DMS79 treated with DMSO at 0.1 percent for 48 hours (cell line): ENCODE measurements at regions not wholly inside any gene's neighbourhood (a gene's known extent, or its start where the extent isn't known, plus 50 kb on each side); places are given as distances from the start of the nearest gene placed in this dataset.

ENCODE experiments used
- DNase-seq: peaks from one replicate; lab custom pipeline; 2025; lab: John Stamatoyannopoulos, UW

GRCh38 chr2:51650769-51651168 is 618.8 kb upstream of the NRXN1 start:
- no peak for DNase-seq

GRCh38 chr2:51649366-51649765 is 617.4 kb upstream of the NRXN1 start:
- DNase-seq = no peak

GRCh38 chr2:51638811-51639210 is 606.9 kb upstream of the NRXN1 start:
- DNase-seq = no peak

DNA sequence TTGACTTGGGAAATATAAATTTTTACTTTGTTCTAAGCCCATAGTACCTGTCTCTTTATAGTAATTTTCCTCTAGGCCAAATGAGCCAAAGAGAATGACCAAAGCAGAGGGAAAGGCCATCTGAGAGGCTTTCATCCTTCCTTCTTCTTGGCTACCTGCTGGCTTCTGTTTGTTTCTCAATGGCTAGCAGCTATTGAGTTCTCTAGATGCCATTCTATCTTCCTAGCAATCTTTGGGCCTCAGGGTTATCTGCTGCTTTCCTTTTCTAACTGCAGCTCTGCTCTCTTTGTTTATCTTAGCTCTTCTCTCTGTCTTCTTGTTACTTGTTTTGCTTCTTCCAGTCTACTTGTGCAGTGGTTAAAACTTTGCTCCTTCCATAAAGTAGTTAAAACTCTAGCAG is 601.1 kb upstream of the NRXN1 start:
- DNase-seq = no peak

DNA sequence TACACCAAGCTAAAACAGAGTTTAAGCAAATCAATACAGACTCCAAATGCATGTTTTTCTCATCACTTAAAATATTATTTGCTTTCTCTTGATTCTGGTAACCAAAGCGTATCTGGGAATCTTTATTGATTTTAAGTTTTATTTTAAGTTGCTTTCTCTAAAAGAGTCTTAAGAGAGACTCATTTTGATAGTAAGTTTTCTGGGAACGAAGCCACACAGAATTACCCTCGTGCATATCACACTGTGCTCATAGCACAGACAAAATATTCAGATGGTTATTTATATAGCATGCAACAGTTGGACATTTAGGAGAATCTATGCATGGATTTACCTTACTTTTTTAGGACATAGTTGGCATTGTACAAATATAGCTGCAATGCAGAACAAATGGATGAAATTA is 597.5 kb upstream of the NRXN1 start:
- no peak for DNase-seq

- no peak for DNase-seq
Measured at GRCh38 chr2:51628917-51629316, 597.0 kb upstream of the NRXN1 start.

DNA sequence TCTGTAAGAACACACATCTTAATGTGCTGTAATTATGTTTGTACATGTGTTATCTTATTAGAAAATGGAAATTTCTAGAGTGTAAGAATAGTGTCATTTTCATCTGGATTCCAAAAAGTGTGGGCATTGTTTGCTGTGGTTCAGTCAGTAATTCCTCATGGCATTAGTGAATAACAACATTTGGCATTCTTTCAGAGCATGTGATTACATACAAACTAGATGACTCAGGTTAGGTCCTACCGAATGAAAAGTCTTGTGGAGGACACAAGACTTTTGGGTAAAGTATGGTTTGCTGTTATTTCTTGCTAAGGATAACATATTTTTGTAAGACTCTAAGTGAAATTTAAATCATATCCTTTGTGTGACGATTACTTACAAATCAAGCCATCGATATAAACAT is 593.1 kb upstream of the NRXN1 start:
- no peak for DNase-seq

GRCh38 chr2:51620796-51621195 is 588.9 kb upstream of the NRXN1 start:
- DNase-seq = no peak

GRCh38 chr2:51619961-51620360 is 588.0 kb upstream of the NRXN1 start:
- DNase-seq = no peak

- no peak for DNase-seq
Measured at GRCh38 chr2:51612387-51612786, 580.5 kb upstream of the NRXN1 start.

DNA sequence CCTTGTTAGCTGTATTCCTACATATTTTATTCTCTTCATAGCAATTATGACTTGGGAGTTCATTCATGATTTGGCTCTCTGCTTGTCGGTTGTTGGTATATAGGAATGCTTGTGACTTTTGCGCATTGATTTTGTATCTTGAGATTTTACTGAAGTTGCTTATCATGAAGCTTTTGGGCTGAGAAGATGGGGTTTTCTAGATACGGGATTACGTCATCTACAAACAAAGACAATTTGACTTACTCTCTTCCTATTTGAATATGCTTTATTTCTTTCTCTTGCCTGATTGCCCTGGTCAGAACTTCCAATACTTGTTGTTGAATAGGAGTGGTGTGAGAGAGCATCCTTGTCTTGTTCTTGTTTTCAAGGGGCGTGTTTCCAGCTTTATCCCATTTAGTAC is 569.8 kb upstream of the NRXN1 start:
- DNase-seq = no peak

GRCh38 chr2:51597086-51597485 is 565.2 kb upstream of the NRXN1 start:
- no peak for DNase-seq

DNA sequence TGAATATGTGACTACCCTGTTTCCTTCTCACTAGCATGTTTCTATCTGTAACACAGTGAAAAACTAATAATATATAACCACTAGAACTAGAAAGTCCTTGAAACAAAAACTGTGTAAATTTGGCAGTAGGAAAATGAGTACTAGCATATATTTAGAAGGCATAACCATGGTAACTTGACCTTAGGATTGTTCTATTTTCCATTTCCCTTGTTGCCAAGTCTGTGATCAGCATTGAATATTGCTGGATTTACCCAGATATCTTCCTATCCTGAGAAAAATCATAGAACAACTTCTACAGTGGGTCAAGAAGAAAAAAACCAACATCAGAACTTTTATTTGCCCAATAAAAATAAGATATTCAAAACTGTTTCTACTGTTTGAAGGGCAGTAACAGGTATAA is 563.9 kb upstream of the NRXN1 start:
- no peak for DNase-seq

DNA sequence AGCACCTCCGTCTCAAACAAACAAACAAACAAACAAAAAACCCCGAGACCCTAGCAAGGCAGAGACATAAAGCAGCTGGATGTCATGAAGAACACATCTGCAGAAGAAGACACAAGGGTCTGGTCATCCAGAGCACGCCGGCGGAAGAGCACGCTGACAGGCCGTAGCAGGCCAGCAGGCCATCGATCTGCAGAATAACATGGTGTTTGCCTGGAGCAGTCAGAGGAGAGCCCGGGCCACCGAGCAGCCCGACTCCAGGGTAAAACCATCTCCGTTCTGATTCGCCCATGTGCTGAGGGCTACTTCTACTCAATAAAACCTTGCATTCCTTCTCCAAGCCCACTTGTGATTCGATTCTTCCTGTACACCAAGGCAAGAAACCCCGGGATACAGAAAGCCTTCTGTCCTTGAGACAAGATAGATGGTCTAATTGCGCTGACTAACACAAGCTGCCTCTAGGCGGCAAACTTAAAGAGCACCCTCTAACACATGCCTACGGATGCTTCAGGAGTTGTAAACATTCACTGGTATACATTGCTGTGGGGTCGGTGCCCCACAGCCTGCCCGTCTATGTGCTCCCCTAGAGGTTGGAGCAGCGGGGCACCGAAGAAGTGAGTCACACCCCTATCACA is 549.8 kb upstream of the NRXN1 start:
- no peak for DNase-seq

GRCh38 chr2:51579412-51579811 is 547.5 kb upstream of the NRXN1 start:
- no peak for DNase-seq

GRCh38 chr2:51575181-51575580 is 543.2 kb upstream of the NRXN1 start:
- DNase-seq = no peak

DNA sequence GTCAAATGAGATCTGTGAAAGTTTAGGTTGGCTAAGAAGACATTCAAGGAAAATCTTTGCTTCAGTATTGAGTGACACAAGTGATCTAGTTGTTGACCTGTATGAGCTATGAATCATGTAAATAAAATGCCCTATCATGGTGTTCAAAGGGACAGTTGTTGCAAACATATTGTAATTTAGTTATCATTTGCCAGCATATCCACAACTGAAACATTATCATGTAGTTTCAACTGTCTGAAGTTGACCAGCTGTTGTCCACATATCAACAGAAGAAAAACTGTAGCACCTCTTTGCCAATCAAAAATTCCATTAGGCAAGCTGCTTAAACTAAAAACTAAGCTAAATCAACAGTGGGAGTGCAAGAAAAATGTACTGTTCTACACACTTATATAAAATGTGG is 527.1 kb upstream of the NRXN1 start:
- DNase-seq = no peak

DNA sequence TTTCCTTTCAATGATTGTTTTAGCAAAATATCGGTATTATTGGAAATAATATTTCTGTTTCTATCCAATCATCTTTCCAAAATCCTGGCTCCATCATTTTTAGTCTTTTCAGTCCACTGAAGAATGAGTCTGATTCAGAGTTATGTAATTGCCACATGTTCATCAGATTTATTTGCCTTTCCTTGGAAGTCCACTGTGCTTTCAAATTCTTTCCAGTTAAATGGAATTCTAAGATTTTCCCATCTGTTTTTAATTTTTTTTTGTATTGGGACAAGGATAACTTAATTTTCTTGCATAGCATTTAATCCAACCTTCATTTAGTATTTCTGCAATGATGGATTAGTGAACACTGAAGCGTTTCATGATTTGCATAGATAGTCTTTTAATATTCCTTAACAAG is 521.5 kb upstream of the NRXN1 start:
- no peak for DNase-seq

- no peak for DNase-seq
Measured at GRCh38 chr2:51535763-51536162, 503.8 kb upstream of the NRXN1 start.

GRCh38 chr2:51534166-51534565 is 502.2 kb upstream of the NRXN1 start:
- DNase-seq = no peak

DNA sequence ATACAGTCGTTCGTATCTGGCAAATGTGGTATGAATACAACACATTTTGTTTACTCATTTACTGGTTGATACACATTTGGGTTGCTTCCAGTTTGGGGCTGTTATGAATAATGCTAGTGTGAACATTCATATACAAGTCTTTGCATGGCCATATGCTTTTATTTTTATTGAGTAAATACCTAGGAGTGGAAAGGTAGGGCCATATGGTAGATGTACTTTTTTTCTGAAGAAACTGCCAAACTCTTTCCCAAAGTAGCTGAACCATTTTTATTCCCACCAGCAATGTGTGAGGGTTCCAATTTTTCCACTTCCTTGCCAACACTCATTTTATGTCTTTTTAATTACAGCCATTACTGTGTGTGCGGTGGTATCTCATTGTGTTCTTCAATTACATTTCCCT is 496.2 kb upstream of the NRXN1 start:
- no peak for DNase-seq

- DNase-seq = no peak
Measured at GRCh38 chr2:51526766-51527165, 494.8 kb upstream of the NRXN1 start.

- DNase-seq = no peak
Measured at GRCh38 chr2:51516667-51517066, 484.7 kb upstream of the NRXN1 start.

GRCh38 chr2:51511002-51511401 is 479.1 kb upstream of the NRXN1 start:
- no peak for DNase-seq

- no peak for DNase-seq
Measured at GRCh38 chr2:51510303-51510702, 478.4 kb upstream of the NRXN1 start.
